Esophagus muscularis mucosa (tissue), 4 donors: ENCODE measurements at regions not wholly inside any gene's neighbourhood (a gene's known extent, or its start where the extent isn't known, plus 50 kb on each side); places are given as distances from the start of the nearest gene placed in this dataset.

ENCODE experiments used
- EP300 ChIP-seq: sonication (generic); formaldehyde crosslinking; IDR thresholded peaks from one replicate; pipeline ENCODE4 v1.6.1; 2017; ENCODE audit warnings: antibody characterized with exemption
- POLR2A ChIP-seq: fragments of 450-650 bp; IDR thresholded peaks from one replicate; pipeline ENCODE4 v1.6.1; 2017; ENCODE audit warnings: antibody characterized with exemption, moderate library complexity, mild to moderate bottlenecking, low read depth
- TF ChIP-seq, protein P1 (sequence below), 3 experiments: fragments of 200-600 bp in 2 of 3; fragments of 450-650 bp in 1 of 3; sonication (generic) in 2 of 3; IDR thresholded peaks; one replicate each; pipeline ENCODE4 v1.5.1; 2017 to 2019; ENCODE audit warnings: antibody characterized with exemption in 3 of 3, mild to moderate bottlenecking in 2 of 3, moderate library complexity in 1 of 3

GRCh38 chr12:72747111-72747849 is 475.1 kb downstream of the TRHDE start:
- TF ChIP-seq, protein P1, sequence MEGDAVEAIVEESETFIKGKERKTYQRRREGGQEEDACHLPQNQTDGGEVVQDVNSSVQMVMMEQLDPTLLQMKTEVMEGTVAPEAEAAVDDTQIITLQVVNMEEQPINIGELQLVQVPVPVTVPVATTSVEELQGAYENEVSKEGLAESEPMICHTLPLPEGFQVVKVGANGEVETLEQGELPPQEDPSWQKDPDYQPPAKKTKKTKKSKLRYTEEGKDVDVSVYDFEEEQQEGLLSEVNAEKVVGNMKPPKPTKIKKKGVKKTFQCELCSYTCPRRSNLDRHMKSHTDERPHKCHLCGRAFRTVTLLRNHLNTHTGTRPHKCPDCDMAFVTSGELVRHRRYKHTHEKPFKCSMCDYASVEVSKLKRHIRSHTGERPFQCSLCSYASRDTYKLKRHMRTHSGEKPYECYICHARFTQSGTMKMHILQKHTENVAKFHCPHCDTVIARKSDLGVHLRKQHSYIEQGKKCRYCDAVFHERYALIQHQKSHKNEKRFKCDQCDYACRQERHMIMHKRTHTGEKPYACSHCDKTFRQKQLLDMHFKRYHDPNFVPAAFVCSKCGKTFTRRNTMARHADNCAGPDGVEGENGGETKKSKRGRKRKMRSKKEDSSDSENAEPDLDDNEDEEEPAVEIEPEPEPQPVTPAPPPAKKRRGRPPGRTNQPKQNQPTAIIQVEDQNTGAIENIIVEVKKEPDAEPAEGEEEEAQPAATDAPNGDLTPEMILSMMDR (IDR thresholded peaks at IDR 0.05): no peak
- no peak for TF ChIP-seq EP300
- no peak for TF ChIP-seq POLR2A
